GM13977 (cell line): ENCODE measurements at regions not wholly inside any gene's neighbourhood (a gene's known extent, or its start where the extent isn't known, plus 50 kb on each side); places are given as distances from the start of the nearest gene placed in this dataset.

ENCODE experiments used
- DNase-seq: peaks from one replicate; pipeline ENCODE4 v3.0.0; 2012; ENCODE audit warnings: low spot score
- CTCF ChIP-seq: IDR thresholded peaks from 2 replicates; pipeline ENCODE4 v1.5.1; 2012; ENCODE audit warnings: mild to moderate bottlenecking, control low read depth; ENCODE audit not compliant: insufficient read depth; ENCODE audit errors: extremely low read depth, missing control alignments
- in situ Hi-C: fragments of 300-500 bp; cut with MboI; formaldehyde crosslinking; loops from one replicate; pipeline ENCODE4 v1.12.0; 2022; ENCODE audit warnings: low sequenced_read_pairs, low pct_unique_long_range_greater_than_20kb, mixed read lengths, inconsistent platforms; ENCODE audit not compliant: unreplicated experiment

DNA sequence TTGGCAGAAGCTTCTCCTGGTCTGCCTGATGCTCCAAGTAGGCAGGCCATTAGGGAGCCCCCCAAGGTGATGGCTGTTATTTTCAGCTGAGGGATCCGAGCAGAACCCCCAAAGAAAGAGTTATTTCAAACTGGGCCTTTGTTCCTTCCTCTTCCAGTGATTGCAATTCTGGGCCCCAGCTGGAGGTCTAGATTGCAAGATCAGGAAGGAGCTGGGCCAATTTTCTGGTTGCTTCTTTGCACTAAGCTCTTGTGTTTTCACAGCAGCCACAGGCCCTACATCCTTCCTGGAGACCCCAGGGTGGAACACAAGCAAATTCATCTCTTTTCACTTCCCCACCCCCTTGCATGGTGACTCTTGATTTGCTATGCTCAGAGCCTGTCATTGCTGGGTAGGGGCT lies 215.0 kb downstream of the SEMA6A start:
- in situ Hi-C loops: no loop called here
- no peak for DNase-seq
- TF ChIP-seq CTCF: no peak

DNA sequence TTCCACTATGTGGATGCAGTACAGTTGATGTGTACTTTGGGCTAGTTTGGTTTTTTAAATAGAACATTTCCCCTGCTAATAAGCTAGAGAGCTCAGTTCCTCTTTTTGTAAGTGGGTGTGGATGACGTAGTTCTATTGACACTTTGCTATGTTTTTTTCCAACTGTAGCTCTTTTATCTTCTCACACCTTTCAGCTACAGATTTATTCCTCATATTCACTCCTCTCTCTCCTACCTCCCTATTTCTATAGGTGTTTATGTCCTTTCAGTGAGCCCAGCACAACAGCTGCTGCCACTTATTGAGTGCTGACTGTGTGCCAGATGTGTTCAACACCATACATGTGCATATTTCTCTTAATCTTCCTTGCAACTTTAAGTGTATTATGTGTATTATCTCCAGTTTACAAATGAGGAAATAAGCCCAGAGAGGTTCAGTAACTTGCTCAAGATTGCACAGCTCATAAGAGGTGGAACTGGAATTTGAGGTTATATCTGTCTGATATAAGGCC lies 215.7 kb downstream of the SEMA6A start:
- DNase-seq: peak; percentile 78
- in situ Hi-C loops: no loop called here
- TF ChIP-seq CTCF: no peak

DNA sequence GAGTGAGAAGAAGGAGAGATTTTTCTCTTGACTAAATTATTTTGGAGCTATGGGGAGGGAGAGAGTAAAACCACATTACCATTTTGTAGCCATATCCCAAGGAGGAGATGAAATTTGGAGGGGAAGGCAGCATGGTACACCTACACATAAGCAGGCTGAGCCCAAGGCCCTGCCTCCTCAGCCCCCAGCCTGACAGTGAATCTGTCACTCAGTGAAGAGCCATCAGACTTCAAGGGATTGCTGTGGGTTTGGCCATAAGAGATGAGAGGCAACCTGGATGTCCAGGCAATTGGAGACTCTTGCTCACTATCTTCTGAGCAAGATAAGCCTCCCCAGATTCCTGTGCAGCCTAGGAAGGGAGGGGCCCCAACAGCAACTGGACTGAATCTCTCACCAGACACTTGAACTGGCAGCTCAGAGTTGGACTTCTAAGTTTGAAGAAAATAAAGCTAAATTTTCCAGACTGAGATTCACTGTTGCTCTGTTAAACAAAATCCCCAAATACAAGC lies 216.6 kb downstream of the SEMA6A start:
- in situ Hi-C loops: no loop called here
- TF ChIP-seq CTCF: no peak
- no peak for DNase-seq

DNA sequence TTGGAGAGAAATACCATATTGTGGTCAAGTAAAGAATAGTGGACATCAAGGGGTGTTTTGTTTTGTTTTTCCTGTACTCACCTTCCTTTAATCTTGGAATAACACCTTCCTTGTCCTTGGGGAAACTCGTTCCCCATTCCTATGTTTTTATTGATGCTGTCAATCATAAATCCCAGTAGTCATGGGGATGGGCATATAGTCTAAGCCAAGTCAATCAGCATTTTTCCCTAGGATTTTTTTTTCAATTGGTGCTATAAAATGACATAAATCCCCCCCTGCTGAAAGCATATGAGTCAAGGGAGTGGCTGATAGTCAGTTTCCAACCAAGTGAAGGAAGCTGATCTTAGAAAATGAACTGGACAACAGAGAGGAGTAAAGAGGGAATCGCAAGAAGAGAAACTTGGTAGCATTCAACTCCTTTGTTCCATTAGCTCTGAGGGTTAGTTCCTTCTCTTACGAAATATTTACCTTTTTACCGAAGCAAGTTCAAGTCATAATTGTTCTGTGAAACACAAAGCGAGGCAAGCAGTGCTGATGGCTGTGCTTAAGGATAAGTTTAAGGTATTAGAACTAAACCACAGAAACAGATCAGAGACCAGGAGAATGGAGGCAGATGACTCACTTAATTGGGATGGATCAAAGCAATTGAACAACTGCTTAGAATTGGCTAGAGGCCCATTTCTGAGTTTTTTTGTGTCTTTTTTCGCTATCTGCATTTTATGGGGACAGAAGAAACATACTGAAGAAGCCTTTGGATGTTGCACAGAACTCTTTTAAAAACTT lies 218.6 kb downstream of the SEMA6A start:
- no peak for DNase-seq
- TF ChIP-seq CTCF: no peak
- in situ Hi-C loops: no loop called here

DNA sequence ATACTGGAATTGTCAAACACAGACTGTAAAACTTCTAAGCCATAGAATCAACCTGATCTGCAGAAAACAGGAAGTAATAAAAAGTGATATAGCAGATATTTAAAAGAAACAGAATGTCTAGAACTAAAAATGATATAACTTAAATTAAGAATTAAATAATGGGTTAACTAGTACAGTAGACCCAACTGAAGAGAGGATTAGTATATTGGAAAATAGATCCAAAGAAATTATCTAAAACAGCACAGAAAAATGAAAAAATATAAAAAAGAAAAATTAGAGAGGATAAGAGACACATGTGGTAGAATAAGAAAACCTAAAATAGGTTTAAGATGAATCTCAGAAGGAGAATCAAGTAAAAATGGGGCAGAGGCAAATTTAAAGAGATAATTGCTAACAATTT lies 219.9 kb downstream of the SEMA6A start:
- no peak for DNase-seq
- TF ChIP-seq CTCF: no peak
- in situ Hi-C loops: no loop called here

- DNase-seq: no peak
- in situ Hi-C loops: no loop called here
- no peak for TF ChIP-seq CTCF
These were observed 227.0 kb downstream of the SEMA6A start for GRCh38 chr5:116347657-116348056.
